HG03097 (cell line): ENCODE measurements at regions not wholly inside any gene's neighbourhood (a gene's known extent, or its start where the extent isn't known, plus 50 kb on each side); places are given as distances from the start of the nearest gene placed in this dataset.
"Not testable (repeated sequence)": the region's sequence is repeated elsewhere in the genome, so short reads cannot be mapped to it uniquely, and the experiment has no call there.

Source experiments
- ATAC-seq: cut with Tn5 transposase; IDR thresholded peaks from one replicate; pipeline ENCODE4 v1.9.1; 2021; ENCODE audit not compliant: unreplicated experiment, low FRiP score

- no peak for ATAC-seq
Observed at GRCh38 chr18:73691118-73691517, 456.5 kb downstream of the FBXO15 start.

GRCh38 chr18:73690222-73690621 is 457.4 kb downstream of the FBXO15 start:
- ATAC-seq: no peak

- ATAC-seq: no peak
Observed at GRCh38 chr18:73688851-73689711, 458.6 kb downstream of the FBXO15 start.

- ATAC-seq: no peak
Observed at GRCh38 chr18:73688161-73688560, 459.5 kb downstream of the FBXO15 start.

DNA sequence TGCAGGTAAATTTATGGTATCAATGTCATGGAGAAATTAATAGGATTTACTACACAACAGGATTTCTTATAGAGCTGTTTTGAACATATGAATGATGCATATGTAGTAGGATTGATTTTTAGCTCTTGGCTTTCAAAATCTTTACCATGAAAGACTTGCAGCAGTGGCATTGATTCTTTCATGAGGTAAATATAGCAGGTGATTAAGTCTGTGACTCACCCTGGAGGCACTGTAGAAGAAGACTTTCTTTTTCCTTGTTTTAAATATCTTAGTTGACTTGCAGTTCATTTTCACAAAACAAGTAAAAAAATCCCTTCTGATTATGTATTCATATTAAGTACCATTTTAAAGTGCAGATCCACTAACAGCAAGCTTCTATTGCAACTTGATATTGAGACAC is 463.0 kb downstream of the FBXO15 start:
- no peak for ATAC-seq

DNA sequence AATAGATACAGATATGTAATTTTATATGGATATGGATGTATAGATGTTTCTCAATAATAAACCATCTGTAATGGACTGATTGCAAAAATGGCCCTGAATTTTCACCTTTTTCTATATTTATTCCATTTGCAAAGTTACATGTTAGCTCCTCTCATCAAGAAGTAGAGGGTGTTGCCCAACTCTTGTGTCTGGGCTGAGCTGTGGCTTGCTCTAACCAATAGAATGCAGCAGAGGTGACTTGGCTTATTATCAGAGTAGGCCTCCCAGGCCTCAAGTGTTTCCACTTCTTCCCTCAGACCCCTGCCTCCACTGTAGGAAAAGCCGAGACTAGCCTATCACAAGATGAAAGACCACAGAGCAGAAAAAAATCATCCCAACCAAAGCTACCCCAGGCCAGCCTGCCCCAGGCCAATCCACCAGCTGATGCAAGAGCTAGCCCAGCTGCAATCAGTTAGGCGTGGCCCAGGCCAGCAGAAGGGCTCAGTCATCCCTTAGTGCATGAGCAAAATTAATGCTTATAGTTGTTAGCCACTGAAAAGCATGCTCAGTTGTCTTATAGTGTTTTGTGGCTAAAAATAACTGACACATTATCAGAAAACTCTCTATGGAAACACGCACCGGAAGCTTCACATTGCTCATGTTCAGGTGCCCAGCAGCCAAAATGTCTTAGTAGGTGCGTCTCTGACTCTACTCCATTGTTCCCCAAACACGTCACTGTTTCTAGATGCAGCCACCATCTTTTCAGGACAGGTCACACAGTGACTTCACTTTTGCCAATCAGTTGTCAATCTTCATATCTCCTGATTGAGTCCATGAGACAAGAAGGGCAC is 464.0 kb downstream of the FBXO15 start:
- ATAC-seq: no peak

DNA sequence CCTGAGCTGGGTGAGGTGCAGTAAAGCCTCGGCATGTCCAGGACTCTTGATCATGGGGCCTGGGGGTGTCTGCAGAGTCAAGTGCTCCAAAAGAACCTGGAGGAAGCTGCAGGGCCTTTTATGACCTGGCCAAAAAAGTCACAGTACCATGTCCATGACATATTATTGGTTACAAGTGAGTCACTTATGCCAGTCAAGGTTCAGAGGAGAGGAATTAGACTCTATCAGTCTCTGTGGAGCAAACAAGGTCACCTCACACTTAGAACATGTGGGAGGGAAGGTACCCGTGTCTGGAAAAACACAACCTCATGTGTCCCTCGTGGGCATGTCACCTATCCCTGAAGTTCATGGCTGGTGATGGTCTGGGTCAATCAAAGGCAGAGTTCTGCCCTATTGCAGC is 465.7 kb downstream of the FBXO15 start:
- no peak for ATAC-seq

GRCh38 chr18:73681398-73681797 is 466.2 kb downstream of the FBXO15 start:
- ATAC-seq: no peak

GRCh38 chr18:73679941-73680712 is 467.5 kb downstream of the FBXO15 start:
- ATAC-seq: no peak

- ATAC-seq: no peak
Observed at GRCh38 chr18:73677450-73677849, 470.2 kb downstream of the FBXO15 start.

DNA sequence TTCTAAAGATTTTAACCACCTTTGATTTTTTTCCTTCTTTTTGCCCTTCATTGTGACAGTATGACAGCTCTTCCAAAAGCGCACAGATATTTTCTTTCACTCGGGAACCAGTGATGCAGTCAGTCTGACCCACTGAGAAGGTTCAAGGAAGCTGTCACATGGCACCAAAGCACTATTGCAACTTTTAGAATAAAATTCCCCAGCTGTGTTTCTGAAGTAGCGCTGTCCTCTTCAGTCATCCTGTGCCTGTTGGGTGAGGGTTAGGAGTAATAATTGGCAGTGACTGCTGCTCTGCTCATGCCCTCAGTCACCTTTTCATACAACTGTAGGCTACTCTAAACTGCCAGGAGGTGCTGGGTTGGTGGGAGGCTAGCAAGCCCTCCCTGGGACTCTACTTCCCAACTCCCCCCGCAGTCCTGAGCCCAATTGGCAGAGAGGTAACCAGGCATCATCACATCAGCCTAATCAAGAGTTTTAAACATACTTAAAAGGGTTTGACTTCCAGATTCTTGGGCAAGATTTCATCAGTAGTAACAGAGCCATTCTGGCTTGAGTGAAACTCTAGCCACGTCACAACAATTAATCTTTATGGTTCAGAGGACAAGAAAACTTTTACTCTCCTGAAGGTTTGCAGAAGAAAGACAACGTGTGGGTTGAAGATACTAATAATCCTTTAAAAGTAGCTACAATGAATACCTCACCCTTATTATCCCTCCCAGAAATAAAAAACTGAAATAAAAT is 473.3 kb downstream of the FBXO15 start:
- ATAC-seq: no peak

GRCh38 chr18:73671480-73671879 is 476.2 kb downstream of the FBXO15 start:
- not testable (repeated sequence) for ATAC-seq

DNA sequence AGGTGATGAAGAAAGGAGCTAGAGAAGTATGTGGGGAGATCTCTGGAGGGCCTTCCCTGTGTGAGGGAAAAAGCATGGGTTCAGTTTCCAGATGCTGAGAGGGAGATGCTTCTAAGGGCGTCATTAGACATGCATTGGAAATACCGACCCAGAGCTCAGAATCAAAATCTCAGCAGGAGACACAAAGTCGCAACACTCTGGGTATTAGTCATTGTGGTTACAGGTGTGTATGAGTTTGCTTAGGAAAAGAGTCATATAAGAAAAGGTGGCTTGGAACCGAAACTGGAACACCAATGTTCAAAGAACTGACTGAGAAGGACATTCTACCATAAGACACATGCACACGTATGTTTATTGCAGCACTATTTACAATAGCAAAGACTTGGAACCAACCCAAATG is 477.1 kb downstream of the FBXO15 start:
- ATAC-seq: no peak

DNA sequence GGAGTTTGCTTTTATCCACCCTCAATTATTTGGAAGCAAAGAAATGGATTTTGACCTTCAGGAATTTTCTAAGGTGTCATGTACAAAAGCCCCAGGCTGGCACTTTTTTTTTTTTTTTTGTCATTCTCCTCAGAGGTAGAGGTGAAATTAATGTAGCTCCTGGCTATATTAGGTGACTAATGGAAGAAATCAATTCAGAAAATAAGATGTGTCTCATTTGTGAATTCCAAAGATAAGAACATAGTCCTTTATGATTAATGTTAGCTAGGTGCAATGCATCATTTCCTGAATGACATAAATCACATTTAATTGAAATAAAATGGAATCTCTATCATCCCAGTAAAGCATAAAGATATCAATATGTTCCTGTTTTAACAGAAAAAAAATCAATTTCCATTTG is 477.6 kb downstream of the FBXO15 start:
- no peak for ATAC-seq

- ATAC-seq: no peak
Observed at GRCh38 chr18:73669297-73669696, 478.3 kb downstream of the FBXO15 start.

DNA sequence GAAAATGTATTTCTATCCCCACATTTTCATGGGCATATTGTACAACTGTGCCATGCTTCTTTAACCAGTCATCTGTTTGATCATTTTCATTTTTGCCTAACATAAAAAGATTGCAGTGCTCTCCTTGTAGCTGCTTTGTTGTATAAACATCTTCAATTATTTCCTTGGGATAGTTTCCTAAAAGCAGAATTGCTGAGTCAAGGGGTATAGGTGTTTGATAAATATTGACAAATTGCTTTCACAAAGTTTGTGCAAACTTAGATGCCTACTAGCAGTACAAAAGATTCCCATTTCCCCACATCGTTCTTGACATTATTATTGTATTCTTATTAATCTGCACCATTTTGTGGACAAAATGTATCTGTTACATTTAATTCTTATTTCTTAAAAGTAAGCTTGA is 479.6 kb downstream of the FBXO15 start:
- no peak for ATAC-seq

GRCh38 chr18:73666772-73667171 is 480.9 kb downstream of the FBXO15 start:
- no peak for ATAC-seq

GRCh38 chr18:73664896-73665295 is 482.7 kb downstream of the FBXO15 start:
- no peak for ATAC-seq

DNA sequence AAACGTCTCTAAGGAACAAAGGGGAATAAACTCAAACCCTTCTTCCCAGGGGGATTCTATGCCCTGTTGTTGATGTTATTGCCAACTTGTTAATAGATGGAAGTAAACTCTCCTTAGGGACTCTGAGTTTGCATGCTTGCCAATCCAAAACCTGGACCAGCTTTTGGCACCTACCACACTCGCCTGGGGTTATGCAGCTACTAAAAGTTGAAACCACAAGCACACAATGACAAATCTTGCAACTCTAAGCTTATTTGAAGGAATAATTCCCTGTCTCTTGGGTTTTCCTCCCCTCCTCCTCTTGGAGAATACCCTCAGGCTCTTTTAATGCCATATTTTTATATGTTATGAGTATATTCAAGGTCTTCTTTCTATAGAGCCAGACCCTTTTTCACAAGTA is 484.1 kb downstream of the FBXO15 start:
- ATAC-seq: no peak

DNA sequence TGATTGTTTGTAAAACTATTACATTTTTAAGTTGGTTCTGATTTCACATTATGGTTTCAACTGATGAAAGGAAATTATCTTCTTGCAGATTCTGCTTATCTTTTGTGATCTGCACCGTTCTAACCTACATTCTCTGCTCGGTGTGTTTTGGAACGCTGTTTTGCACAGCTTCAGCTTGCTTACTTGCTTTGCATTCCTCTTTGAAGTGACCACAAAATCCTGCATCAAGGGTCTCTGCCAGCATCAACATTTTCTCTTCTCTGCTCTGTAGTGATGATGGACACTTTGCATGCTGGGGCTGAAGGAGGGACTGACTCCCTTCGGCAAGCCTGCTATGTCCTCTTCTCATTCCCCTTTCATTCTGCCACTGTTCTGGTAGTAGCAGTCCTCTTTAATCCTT is 485.2 kb downstream of the FBXO15 start:
- no peak for ATAC-seq
